Adrenal gland (tissue), 9 donors: ENCODE measurements at regions not wholly inside any gene's neighbourhood (a gene's known extent, or its start where the extent isn't known, plus 50 kb on each side); places are given as distances from the start of the nearest gene placed in this dataset.

Experiments used
- DNase-seq, 7 donors: peaks; one replicate each; pipeline ENCODE4 v3.0.0-alpha.2; 2019 to 2020
- H3K27ac ChIP-seq, 5 donors: fragments of 200-600 bp; sonication (generic) in 4 of 5; 1 replicate in 3 of 5; 2 replicates in 2 of 5; pipeline versions ENCODE4 v1.5.1 to v1.8.0; 2016 to 2020; ENCODE audit warnings: mild to moderate bottlenecking in 1 of 5
- H3K27me3 ChIP-seq: fragments of 200-600 bp; 2 replicates; pipeline ENCODE4 v1.8.0; 2021
- H3K36me3 ChIP-seq, 2 donors: fragments of 200-600 bp; replicated peaks in 1 of 2; 1 replicate in 1 of 2; 2 replicates in 1 of 2; pipeline versions ENCODE4 v1.5.1 to v1.8.0; 2018 to 2022
- H3K4me1 ChIP-seq, 2 donors: fragments of 200-600 bp; replicated peaks in 1 of 2; 1 replicate in 1 of 2; 2 replicates in 1 of 2; pipeline versions ENCODE4 v1.5.1 to v1.8.0; 2018 to 2021
- H3K4me3 ChIP-seq, 4 donors: fragments of 200-600 bp; sonication (generic) in 3 of 4; one replicate each; pipeline ENCODE4 v1.5.1; 2016 to 2018
- H3K9me3 ChIP-seq, 3 donors: fragments of 200-600 bp; sonication (generic) in 1 of 3; replicated peaks in 1 of 3; 1 replicate in 2 of 3; 2 replicates in 1 of 3; pipeline versions ENCODE4 v1.5.1 to v1.8.0; 2016 to 2021
- CTCF ChIP-seq, 6 experiments: fragments of 450-650 bp in 4 of 6; fragments of 200-600 bp in 2 of 6; sonication (generic) in 1 of 6; IDR thresholded peaks; 1 replicate in 5 of 6; 2 replicates in 1 of 6; pipeline versions ENCODE4 v1.5.1 to v1.8.0; 2016 to 2021; ENCODE audit warnings: antibody characterized with exemption in 6 of 6, mild to moderate bottlenecking in 2 of 6, moderate library complexity in 1 of 6
- POLR2A ChIP-seq, 2 donors: fragments of 450-650 bp; IDR thresholded peaks; one replicate each; pipeline ENCODE4 v1.6.1; 2017; ENCODE audit warnings: antibody characterized with exemption in 2 of 2, mild to moderate bottlenecking in 2 of 2, moderate library complexity in 1 of 2
- WGBS, 4 donors: extraction: QIAGEN DNeasy Blood & Tissue Kit in 2 of 4; methylation state at CpG; one replicate each; pipeline versions ENCODE4 v1.1.5 to v1.1.7; 2013 to 2017; 5-methylcytosine and 5-hydroxymethylcytosine counted together
- intact Hi-C, 2 donors: fragments of 100-400 bp; cut with DNase I; formaldehyde crosslinking; loops; one replicate each; pipeline versions ENCODE4 v1.14.1 to v1.15.0; 2022 to 2023
- donor health status: healthy with polysubstance abuse.
- donor health status: Bipolar disorder and iron deficiency.
- donor health status: DM: yes; HTN: yes; CAD: no.
- donor health status: DM: no; HTN: no; CAD: no.
- donor health status: DM: no; HTN: no; CAD: no.

- no peak for DNase-seq
- H3K27me3 ChIP-seq, result no peaks in the 10 kb centered on the region
- no peaks in the 10 kb centered on the region for H3K4me1 ChIP-seq
- no peak overlapping the region for H3K4me3 ChIP-seq
- no peak overlapping the region for H3K27ac ChIP-seq
- TF ChIP-seq CTCF (IDR thresholded peaks at IDR 0.05), result no peak
- H3K9me3 ChIP-seq, result no peaks in the 10 kb centered on the region
- intact Hi-C loops, result no loop called here
- no peaks in the 10 kb centered on the region for H3K36me3 ChIP-seq
- 40 to 79% (median 56%) methylated on average over 2 of the region's 2 CpGs for WGBS, 4 donors
Measured at GRCh38 chr4:55020131-55020530, 105.3 kb downstream of the KDR start.

- Histone ChIP-seq H3K4me3 (no peak overlapping the region), H3K27me3 (no peaks in the 10 kb centered on the region), H3K36me3 (no peaks in the 10 kb centered on the region), H3K9me3 (no peaks in the 10 kb centered on the region), H3K4me1 (no peaks in the 10 kb centered on the region), H3K27ac (no peak overlapping the region)
- no peak for TF ChIP-seq CTCF (IDR thresholded peaks at IDR 0.05)
- no peak for TF ChIP-seq POLR2A (IDR thresholded peaks at IDR 0.05)
- no peak for DNase-seq
- WGBS, 4 donors, result 47 to 89% (median 57%) methylated on average over 2 of the region's 2 CpGs
- intact Hi-C loops, result no loop called here
Measured at GRCh38 chr4:55018978-55019377, 106.4 kb downstream of the KDR start.

- no peaks in the 10 kb centered on the region for H3K36me3 ChIP-seq
- no peaks in the 10 kb centered on the region for H3K27me3 ChIP-seq
- no peak for DNase-seq
- WGBS, 4 donors, result 54 to 72% (median 60%) methylated on average over 2 of the region's 2 CpGs
- no peaks in the 10 kb centered on the region for H3K4me1 ChIP-seq
- no peak overlapping the region for H3K4me3 ChIP-seq
- TF ChIP-seq CTCF (IDR thresholded peaks at IDR 0.05), result no peak
- no peak for TF ChIP-seq POLR2A (IDR thresholded peaks at IDR 0.05)
- intact Hi-C loops, result no loop called here
- no peaks in the 10 kb centered on the region for H3K9me3 ChIP-seq
- no peak overlapping the region for H3K27ac ChIP-seq
Measured at GRCh38 chr4:55018521-55018920, 106.9 kb downstream of the KDR start.

- Histone ChIP-seq H3K36me3 (no peaks in the 10 kb centered on the region), H3K27me3 (no peaks in the 10 kb centered on the region), H3K9me3 (no peaks in the 10 kb centered on the region), H3K4me3 (no peak overlapping the region), H3K27ac (no peak overlapping the region), H3K4me1 (no peaks in the 10 kb centered on the region)
- DNase-seq, result no peak
- intact Hi-C loops, result no loop called here
- TF ChIP-seq POLR2A (IDR thresholded peaks at IDR 0.05), result no peak
- no peak for TF ChIP-seq CTCF (IDR thresholded peaks at IDR 0.05)
- WGBS, 4 donors, result 73 to 87% (median 77%) methylated on average over 4 of the region's 4 CpGs
Measured at GRCh38 chr4:55017406-55017805, 108.0 kb downstream of the KDR start.
